ENCODE measurements at regions not wholly inside any gene's neighbourhood (a gene's known extent, or its start where the extent isn't known, plus 50 kb on each side); places are given as distances from the start of the nearest gene placed in this dataset.

DNA sequence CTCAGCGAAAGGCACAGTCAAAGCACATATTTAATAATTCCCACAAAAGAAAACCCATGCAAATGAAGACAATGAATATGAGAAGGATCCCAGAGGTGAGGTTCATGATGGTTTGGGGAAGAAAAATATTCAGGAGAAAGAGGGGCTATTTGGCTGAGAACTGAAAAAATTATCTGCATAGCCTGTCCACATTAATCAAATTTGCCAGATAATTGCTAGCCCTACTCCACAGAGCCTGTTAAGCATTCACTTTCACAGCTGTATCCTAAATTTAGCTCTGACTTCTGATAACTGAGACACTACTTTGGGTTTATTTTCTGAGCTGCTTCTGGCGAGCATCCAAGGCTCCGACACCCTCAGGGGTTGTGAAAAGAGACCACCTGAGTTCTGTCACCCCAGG lies 176.2 kb downstream of the HERPUD2 start:
- FAIRE-seq, result no peak
- H3K36me3 ChIP-seq (ENCODE audit: control insufficient read depth in 3 of 3, insufficient read depth in 2 of 3, low read depth in 1 of 3, low read length in 3 of 3), result no peaks in the 10 kb centered on the region

DNA sequence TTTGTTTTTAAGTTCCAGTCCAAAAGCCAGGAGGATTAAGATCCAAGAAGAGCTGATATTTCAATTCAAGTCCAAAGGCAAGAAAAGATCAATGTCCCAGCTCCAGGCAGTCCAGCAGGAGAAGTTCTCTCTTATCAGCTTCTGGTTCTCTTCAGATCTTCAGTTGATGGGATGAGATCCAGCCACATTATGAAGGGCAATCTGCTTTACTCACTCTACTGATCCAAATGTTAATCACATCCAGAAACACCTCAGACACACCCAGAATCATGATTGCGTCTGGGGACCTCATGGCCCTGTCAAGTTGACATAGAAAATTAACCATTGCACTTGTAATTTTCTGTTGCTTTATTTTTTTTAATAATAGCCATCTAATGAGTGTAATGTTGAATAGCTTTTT lies 178.4 kb downstream of the HERPUD2 start:
- no peaks in the 10 kb centered on the region for H3K36me3 ChIP-seq (ENCODE audit: control insufficient read depth in 3 of 3, insufficient read depth in 2 of 3, low read depth in 1 of 3, low read length in 3 of 3)
- no peaks in the 10 kb centered on the region for H3K9me3 ChIP-seq (ENCODE audit: control insufficient read depth in 2 of 2, insufficient read depth in 1 of 2, low read depth in 1 of 2, low read length in 1 of 2)
- DNase-seq (no peak), FAIRE-seq (no peak)
- H3K27me3 ChIP-seq (ENCODE audit: control insufficient read depth in 3 of 3, insufficient read depth in 3 of 3, low read length in 3 of 3), result peaks cover 0 to 20% (median 0%) of the 10 kb centered on the region in 3 donors
- no peaks in the 10 kb centered on the region for H3K4me1 ChIP-seq (ENCODE audit: control insufficient read depth in 3 of 3, insufficient read depth in 2 of 3, low read depth in 1 of 3, low read length in 2 of 3)
- H3K4me3 ChIP-seq (ENCODE audit: low read depth in 1 of 3, low read length in 3 of 3), result no peak overlapping the region
- no peak overlapping the region for H3K27ac ChIP-seq (ENCODE audit: low read depth in 1 of 3, low read length in 2 of 3)
- 26 to 73% (median 36%) methylated on average over 1 of the region's 1 CpG for WGBS, 3 donors

More for the DNA sequence above, 176.2 kb downstream of the HERPUD2 start:
- no peak for DNase-seq
- Histone ChIP-seq H3K4me3 (ENCODE audit: low read depth in 1 of 3, low read length in 3 of 3) (no peak overlapping the region), H3K27me3 (ENCODE audit: control insufficient read depth in 3 of 3, insufficient read depth in 3 of 3, low read length in 3 of 3) (peaks cover 0 to 20% (median 0%) of the 10 kb centered on the region in 3 donors), H3K4me1 (ENCODE audit: control insufficient read depth in 3 of 3, insufficient read depth in 2 of 3, low read depth in 1 of 3, low read length in 2 of 3) (no peaks in the 10 kb centered on the region), H3K9me3 (ENCODE audit: control insufficient read depth in 2 of 2, insufficient read depth in 1 of 2, low read depth in 1 of 2, low read length in 1 of 2) (no peaks in the 10 kb centered on the region), H3K27ac (ENCODE audit: low read depth in 1 of 3, low read length in 2 of 3) (no peak overlapping the region)
- WGBS, 3 donors, result 60 to 74% (median 63%) methylated on average over 3 of the region's 3 CpGs

DNA sequence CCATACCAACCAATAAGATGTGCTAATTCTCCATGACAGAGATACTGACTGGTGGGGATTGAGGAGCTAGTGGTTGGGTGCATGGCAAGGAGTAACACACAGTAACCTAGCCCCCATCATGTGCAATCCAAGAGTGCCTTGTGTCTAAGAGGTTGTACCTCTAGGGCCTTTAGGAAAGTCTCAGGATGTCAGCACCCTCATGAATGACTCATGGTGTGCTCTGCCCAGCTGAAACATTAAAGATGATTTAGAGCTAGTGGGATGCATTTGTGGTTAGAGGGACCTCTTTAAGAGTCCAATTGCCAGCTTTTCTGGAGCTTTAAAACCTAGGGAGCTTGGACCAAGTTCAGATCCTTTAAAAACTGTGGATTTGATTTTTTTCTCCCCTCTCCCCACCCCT lies 181.1 kb downstream of the HERPUD2 start:
- Histone ChIP-seq H3K4me3 (ENCODE audit: low read depth in 1 of 3, low read length in 3 of 3) (no peak overlapping the region), H3K36me3 (ENCODE audit: control insufficient read depth in 3 of 3, insufficient read depth in 2 of 3, low read depth in 1 of 3, low read length in 3 of 3) (no peaks in the 10 kb centered on the region), H3K4me1 (ENCODE audit: control insufficient read depth in 3 of 3, insufficient read depth in 2 of 3, low read depth in 1 of 3, low read length in 2 of 3) (no peaks in the 10 kb centered on the region), H3K27me3 (ENCODE audit: control insufficient read depth in 3 of 3, insufficient read depth in 3 of 3, low read length in 3 of 3) (peaks cover 0 to 8% (median 0%) of the 10 kb centered on the region in 3 donors), H3K9me3 (ENCODE audit: control insufficient read depth in 2 of 2, insufficient read depth in 1 of 2, low read depth in 1 of 2, low read length in 1 of 2) (no peaks in the 10 kb centered on the region), H3K27ac (ENCODE audit: low read depth in 1 of 3, low read length in 2 of 3) (no peak overlapping the region)
- no peak for FAIRE-seq
- no peak for DNase-seq

DNA sequence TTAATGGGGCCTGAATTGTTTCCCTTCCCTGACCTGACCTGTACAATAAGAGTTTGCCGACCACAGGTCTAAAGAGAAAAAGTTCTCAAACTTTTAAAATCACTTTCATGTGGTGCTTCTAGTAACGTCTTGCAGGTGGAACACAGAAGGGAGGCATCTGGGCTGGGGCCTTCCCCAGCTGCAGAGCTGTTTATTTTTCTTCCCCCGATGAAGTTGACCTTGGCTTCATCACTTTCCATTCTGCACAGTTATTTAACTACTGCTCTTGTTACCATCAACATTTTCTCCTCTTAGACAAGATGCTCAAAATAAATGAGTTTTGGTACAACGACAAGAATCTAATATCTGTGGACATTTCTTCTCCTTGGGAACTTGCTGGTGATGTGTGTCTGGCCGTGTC lies 181.7 kb downstream of the HERPUD2 start:
- Histone ChIP-seq H3K27me3 (ENCODE audit: control insufficient read depth in 3 of 3, insufficient read depth in 3 of 3, low read length in 3 of 3) (peaks cover 0 to 1% (median 0%) of the 10 kb centered on the region in 3 donors), H3K9me3 (ENCODE audit: control insufficient read depth in 2 of 2, insufficient read depth in 1 of 2, low read depth in 1 of 2, low read length in 1 of 2) (no peaks in the 10 kb centered on the region), H3K27ac (ENCODE audit: low read depth in 1 of 3, low read length in 2 of 3) (no peak overlapping the region), H3K4me3 (ENCODE audit: low read depth in 1 of 3, low read length in 3 of 3) (no peak overlapping the region), H3K36me3 (ENCODE audit: control insufficient read depth in 3 of 3, insufficient read depth in 2 of 3, low read depth in 1 of 3, low read length in 3 of 3) (no peaks in the 10 kb centered on the region), H3K4me1 (ENCODE audit: control insufficient read depth in 3 of 3, insufficient read depth in 2 of 3, low read depth in 1 of 3, low read length in 2 of 3) (no peaks in the 10 kb centered on the region)
- DNase-seq, result no peak
- 55 to 61% (median 57%) methylated on average over 5 of the region's 5 CpGs for WGBS, 3 donors
- FAIRE-seq, result no peak

DNA sequence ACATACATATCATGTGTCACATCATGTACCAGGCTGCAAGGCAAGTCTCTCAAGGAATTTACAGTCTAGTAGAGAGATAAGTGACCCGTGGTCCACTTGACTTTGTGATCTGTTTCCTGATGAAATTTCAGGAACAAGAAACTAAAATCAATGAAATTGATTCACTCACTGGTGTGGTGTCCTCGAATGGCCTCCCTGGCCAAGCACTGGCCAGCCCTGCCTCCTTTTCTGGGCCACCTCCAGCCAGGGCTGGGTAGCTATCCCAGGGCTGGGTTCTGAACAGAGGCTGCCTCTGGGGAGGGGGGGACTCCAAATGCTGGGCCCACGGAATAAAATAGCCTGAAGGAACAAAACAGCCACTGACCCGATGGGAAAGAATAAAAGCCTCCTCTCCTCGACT lies 182.2 kb downstream of the HERPUD2 start:
- FAIRE-seq (no peak), DNase-seq (no peak)
- Histone ChIP-seq H3K9me3 (ENCODE audit: control insufficient read depth in 2 of 2, insufficient read depth in 1 of 2, low read depth in 1 of 2, low read length in 1 of 2) (no peaks in the 10 kb centered on the region), H3K27me3 (ENCODE audit: control insufficient read depth in 3 of 3, insufficient read depth in 3 of 3, low read length in 3 of 3) (no peaks in the 10 kb centered on the region), H3K27ac (ENCODE audit: low read depth in 1 of 3, low read length in 2 of 3) (no peak overlapping the region), H3K36me3 (ENCODE audit: control insufficient read depth in 3 of 3, insufficient read depth in 2 of 3, low read depth in 1 of 3, low read length in 3 of 3) (no peaks in the 10 kb centered on the region), H3K4me3 (ENCODE audit: low read depth in 1 of 3, low read length in 3 of 3) (no peak overlapping the region), H3K4me1 (ENCODE audit: control insufficient read depth in 3 of 3, insufficient read depth in 2 of 3, low read depth in 1 of 3, low read length in 2 of 3) (no peaks in the 10 kb centered on the region)
- WGBS, 3 donors, result 53 to 65% (median 60%) methylated on average over 5 of the region's 5 CpGs

DNA sequence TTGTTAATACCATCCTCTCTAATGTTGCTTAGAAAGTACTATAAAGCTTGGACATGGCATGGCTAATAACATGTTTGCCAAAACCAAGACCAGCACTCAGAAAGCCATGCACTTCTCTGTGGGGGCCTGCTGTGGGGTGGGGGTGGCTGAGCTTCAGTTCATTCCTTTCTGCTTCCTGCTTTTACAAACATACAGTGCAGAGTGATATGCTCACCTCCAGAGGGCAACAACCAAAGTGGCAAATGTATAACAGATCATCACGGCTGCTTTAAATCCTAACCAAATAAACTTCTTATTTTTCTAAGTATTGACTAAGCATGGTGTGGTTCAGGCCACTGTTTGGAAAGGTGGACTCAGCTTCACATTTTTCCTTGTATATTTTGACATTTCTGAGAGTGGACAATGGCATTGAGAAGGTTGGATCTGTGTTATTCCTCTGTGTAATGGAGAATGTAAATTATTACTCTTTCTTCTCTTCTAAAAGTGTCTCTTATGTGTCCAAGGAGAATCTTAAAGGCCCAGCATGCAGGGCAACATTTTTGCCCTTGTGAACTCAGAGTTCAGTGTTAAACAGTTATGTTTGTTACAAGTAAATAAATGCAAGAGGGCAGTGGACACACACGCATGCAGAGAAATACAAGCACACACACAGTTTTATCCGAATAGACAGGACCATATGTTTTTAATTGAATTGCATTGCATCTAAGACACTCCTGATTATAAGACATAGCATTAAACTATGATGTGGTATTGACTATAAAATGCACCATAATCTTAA lies 186.1 kb downstream of the HERPUD2 start:
- FAIRE-seq (no peak), DNase-seq (no peak)

DNA sequence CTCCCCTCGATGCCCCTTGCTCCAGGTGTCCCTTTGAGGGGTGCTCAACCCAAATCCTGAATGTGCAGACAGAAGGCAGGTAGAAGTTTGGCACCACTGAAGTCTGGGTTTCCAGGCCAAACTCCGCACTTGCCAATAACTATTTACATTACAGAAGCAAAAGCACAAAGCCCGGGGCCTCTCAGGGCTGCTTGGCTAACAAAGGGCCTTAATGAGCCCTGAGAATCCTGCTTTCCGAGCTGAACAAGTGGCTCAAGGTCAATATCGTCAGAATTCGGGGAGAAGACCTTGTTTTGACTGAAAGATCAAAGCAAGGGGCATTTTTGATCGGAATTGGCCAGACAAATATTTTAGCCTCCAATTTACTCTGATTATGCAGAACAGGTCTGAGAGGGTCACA lies 189.9 kb downstream of the HERPUD2 start:
- peaks cover 0 to 2% (median 0%) of the 10 kb centered on the region in 3 donors for H3K27me3 ChIP-seq (ENCODE audit: control insufficient read depth in 3 of 3, insufficient read depth in 3 of 3, low read length in 3 of 3)
- H3K36me3 ChIP-seq (ENCODE audit: control insufficient read depth in 3 of 3, insufficient read depth in 2 of 3, low read depth in 1 of 3, low read length in 3 of 3), result no peaks in the 10 kb centered on the region
- no peak overlapping the region for H3K27ac ChIP-seq (ENCODE audit: low read depth in 1 of 3, low read length in 2 of 3)
- 32 to 51% (median 35%) methylated on average over 7 of the region's 7 CpGs for WGBS, 3 donors
- H3K4me1 ChIP-seq (ENCODE audit: control insufficient read depth in 3 of 3, insufficient read depth in 2 of 3, low read depth in 1 of 3, low read length in 2 of 3), result no peaks in the 10 kb centered on the region
- no peak for FAIRE-seq
- H3K4me3 ChIP-seq (ENCODE audit: low read depth in 1 of 3, low read length in 3 of 3), result no peak overlapping the region
- no peak for DNase-seq
- no peaks in the 10 kb centered on the region for H3K9me3 ChIP-seq (ENCODE audit: control insufficient read depth in 2 of 2, insufficient read depth in 1 of 2, low read depth in 1 of 2, low read length in 1 of 2)

More for the DNA sequence above, 186.1 kb downstream of the HERPUD2 start:
- 61 to 65% (median 63%) methylated on average over 3 of the region's 3 CpGs for WGBS, 3 donors
- Histone ChIP-seq H3K36me3 (ENCODE audit: control insufficient read depth in 3 of 3, insufficient read depth in 2 of 3, low read depth in 1 of 3, low read length in 3 of 3) (no peaks in the 10 kb centered on the region), H3K4me3 (ENCODE audit: low read depth in 1 of 3, low read length in 3 of 3) (no peak overlapping the region), H3K27ac (ENCODE audit: low read depth in 1 of 3, low read length in 2 of 3) (no peak overlapping the region), H3K4me1 (ENCODE audit: control insufficient read depth in 3 of 3, insufficient read depth in 2 of 3, low read depth in 1 of 3, low read length in 2 of 3) (no peaks in the 10 kb centered on the region), H3K27me3 (ENCODE audit: control insufficient read depth in 3 of 3, insufficient read depth in 3 of 3, low read length in 3 of 3) (peaks cover 0 to 2% (median 0%) of the 10 kb centered on the region in 3 donors), H3K9me3 (ENCODE audit: control insufficient read depth in 2 of 2, insufficient read depth in 1 of 2, low read depth in 1 of 2, low read length in 1 of 2) (no peaks in the 10 kb centered on the region)

DNA sequence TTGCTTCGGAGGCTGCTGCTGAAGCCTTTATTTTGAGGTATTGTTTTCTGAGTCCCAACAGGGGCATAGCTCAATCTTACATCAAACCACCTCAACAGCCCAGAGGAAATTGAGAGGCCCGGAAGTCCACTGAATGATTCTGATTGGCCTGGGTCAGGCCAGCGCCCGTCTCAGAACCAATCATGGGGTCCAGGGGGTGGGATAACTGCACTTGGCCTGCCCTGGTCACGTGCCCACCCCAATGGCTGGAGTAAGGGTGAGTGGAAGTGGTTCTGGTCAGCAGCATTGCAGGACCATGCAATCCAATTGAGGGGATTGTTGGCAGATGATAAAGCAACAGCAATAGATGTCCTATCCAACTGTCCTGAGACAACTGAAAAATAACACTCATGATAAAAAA lies 190.6 kb downstream of the HERPUD2 start:
- no peak overlapping the region for H3K27ac ChIP-seq (ENCODE audit: low read depth in 1 of 3, low read length in 2 of 3)
- H3K36me3 ChIP-seq (ENCODE audit: control insufficient read depth in 3 of 3, insufficient read depth in 2 of 3, low read depth in 1 of 3, low read length in 3 of 3), result no peaks in the 10 kb centered on the region
- WGBS, 3 donors, result 79 to 84% (median 81%) methylated on average over 5 of the region's 5 CpGs
- DNase-seq (no peak), FAIRE-seq (no peak)
- H3K4me1 ChIP-seq (ENCODE audit: control insufficient read depth in 3 of 3, insufficient read depth in 2 of 3, low read depth in 1 of 3, low read length in 2 of 3), result no peaks in the 10 kb centered on the region
- H3K9me3 ChIP-seq (ENCODE audit: control insufficient read depth in 2 of 2, insufficient read depth in 1 of 2, low read depth in 1 of 2, low read length in 1 of 2), result no peaks in the 10 kb centered on the region
- H3K27me3 ChIP-seq (ENCODE audit: control insufficient read depth in 3 of 3, insufficient read depth in 3 of 3, low read length in 3 of 3), result peaks cover 0 to 2% (median 0%) of the 10 kb centered on the region in 3 donors
- no peak overlapping the region for H3K4me3 ChIP-seq (ENCODE audit: low read depth in 1 of 3, low read length in 3 of 3)

DNA sequence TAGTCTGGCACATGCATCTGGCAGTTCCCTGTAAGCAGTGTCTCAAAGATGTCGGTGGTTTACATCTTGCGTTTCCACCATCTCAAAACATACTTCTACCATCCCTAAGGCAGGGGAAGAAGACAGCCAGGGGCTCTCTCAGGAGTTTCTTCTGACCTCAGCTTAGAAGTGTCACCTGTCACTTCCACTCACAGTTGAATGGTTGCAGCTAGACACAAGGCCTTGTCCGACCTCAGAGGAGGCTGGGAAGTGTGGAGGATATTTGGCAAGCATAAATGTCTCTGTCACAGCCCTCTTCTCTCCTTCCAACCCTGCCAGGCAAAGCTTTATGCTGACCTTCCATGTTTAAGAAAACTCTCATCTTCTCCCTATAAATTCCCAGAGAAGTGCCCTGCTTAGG lies 193.3 kb downstream of the HERPUD2 start:
- Histone ChIP-seq H3K27me3 (ENCODE audit: control insufficient read depth in 3 of 3, insufficient read depth in 3 of 3, low read length in 3 of 3) (peaks cover 0 to 2% (median 0%) of the 10 kb centered on the region in 3 donors), H3K4me3 (ENCODE audit: low read depth in 1 of 3, low read length in 3 of 3) (no peak overlapping the region), H3K4me1 (ENCODE audit: control insufficient read depth in 3 of 3, insufficient read depth in 2 of 3, low read depth in 1 of 3, low read length in 2 of 3) (no peaks in the 10 kb centered on the region), H3K9me3 (ENCODE audit: control insufficient read depth in 2 of 2, insufficient read depth in 1 of 2, low read depth in 1 of 2, low read length in 1 of 2) (no peaks in the 10 kb centered on the region), H3K27ac (ENCODE audit: low read depth in 1 of 3, low read length in 2 of 3) (no peak overlapping the region), H3K36me3 (ENCODE audit: control insufficient read depth in 3 of 3, insufficient read depth in 2 of 3, low read depth in 1 of 3, low read length in 3 of 3) (no peaks in the 10 kb centered on the region)
- FAIRE-seq (no peak), DNase-seq (no peak)
- WGBS, 3 donors, result 67 to 76% (median 73%) methylated on average over 3 of the region's 3 CpGs
